Stimulated activated memory B cell treated with anti-CD40 and anti-IgM and Interleukin-4, amounts not matched to agents 10 μg/mL and 1 μg/mL and 100 μg/mL, for 72 hours (primary cell): ENCODE measurements at regions not wholly inside any gene's neighbourhood (a gene's known extent, or its start where the extent isn't known, plus 50 kb on each side); places are given as distances from the start of the nearest gene placed in this dataset.

Source experiments
- ATAC-seq: fragments of 150-1000 bp; cut with Tn5 transposase; 2 replicates; pipeline ENCODE4 v1.10.0; 2021
- H3K27ac Mint-ChIP-seq: one replicate; pipeline ENCODE4 v1.8.0; 2022; ENCODE audit warnings: mild to moderate bottlenecking, mixed read lengths
- H3K27me3 Mint-ChIP-seq: one replicate; pipeline ENCODE4 v1.8.0; 2022; ENCODE audit warnings: mixed read lengths
- H3K36me3 Mint-ChIP-seq: one replicate; pipeline ENCODE4 v1.8.0; 2022; ENCODE audit warnings: mixed read lengths
- H3K4me1 Mint-ChIP-seq: one replicate; pipeline ENCODE4 v1.8.0; 2022; ENCODE audit warnings: mixed read lengths
- H3K4me3 Mint-ChIP-seq: one replicate; pipeline ENCODE4 v1.8.0; 2022; ENCODE audit warnings: mild to moderate bottlenecking, moderate library complexity, mixed read lengths
- H3K9me3 Mint-ChIP-seq: one replicate; pipeline ENCODE4 v1.8.0; 2022; ENCODE audit warnings: mixed read lengths

GRCh38 chr2:48132271-48132625 is 182.2 kb upstream of the FOXN2 start:
- no peak overlapping the region for H3K27ac Mint-ChIP-seq
- H3K4me3 Mint-ChIP-seq, result no peak overlapping the region
- H3K9me3 Mint-ChIP-seq, result peaks cover 10% of the 10 kb centered on the region
- no peak for ATAC-seq
- no peaks in the 10 kb centered on the region for H3K36me3 Mint-ChIP-seq
- H3K27me3 Mint-ChIP-seq, result no peaks in the 10 kb centered on the region
- no peaks in the 10 kb centered on the region for H3K4me1 Mint-ChIP-seq

DNA sequence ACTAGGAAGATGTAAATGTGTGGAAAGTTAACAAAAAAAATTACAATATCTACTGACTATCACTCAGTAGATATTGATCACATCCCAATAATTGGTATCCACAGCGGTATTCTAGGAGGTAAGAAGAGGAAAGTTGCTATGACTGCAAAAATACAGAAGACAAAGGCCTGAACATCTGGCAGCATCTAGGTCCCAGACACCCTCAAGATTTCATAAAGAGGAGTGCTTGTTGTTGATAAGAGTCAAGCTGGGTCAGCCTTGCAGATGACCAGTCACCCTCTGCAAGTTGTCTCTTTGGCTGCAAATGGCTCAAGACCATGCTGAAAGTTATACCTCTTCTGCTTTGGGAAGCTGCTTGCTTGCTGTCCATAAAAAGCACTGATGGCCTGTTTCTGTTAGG is 179.8 kb upstream of the FOXN2 start:
- no peaks in the 10 kb centered on the region for H3K27me3 Mint-ChIP-seq
- no peak overlapping the region for H3K4me3 Mint-ChIP-seq
- H3K36me3 Mint-ChIP-seq, result no peaks in the 10 kb centered on the region
- no peaks in the 10 kb centered on the region for H3K4me1 Mint-ChIP-seq
- peaks cover 9% of the 10 kb centered on the region for H3K9me3 Mint-ChIP-seq
- H3K27ac Mint-ChIP-seq, result no peak overlapping the region
- ATAC-seq, result no peak

DNA sequence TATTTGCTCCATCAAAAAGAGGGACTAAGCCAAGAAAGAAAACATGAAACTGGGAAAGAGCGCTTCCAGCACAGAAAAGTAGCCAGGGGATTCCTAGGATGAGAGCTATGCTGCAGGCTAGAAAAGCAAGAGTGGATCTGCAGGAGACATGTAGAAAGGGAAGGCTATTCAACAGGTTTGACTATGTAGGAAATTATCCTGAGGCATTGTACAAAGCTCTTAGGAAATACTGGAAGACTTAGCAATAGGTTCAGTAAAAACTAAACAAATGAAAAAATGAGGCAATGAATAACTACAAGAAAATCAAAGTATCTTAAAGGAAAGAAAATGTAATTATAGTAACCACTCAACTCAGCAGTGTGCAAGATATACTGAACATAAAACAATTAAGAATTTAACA is 178.7 kb upstream of the FOXN2 start:
- Mint-ChIP-seq H3K36me3 (no peaks in the 10 kb centered on the region), H3K27me3 (no peaks in the 10 kb centered on the region), H3K27ac (no peak overlapping the region), H3K4me3 (no peak overlapping the region), H3K4me1 (no peaks in the 10 kb centered on the region), H3K9me3 (peaks cover 9% of the 10 kb centered on the region)
- ATAC-seq, result no peak

DNA sequence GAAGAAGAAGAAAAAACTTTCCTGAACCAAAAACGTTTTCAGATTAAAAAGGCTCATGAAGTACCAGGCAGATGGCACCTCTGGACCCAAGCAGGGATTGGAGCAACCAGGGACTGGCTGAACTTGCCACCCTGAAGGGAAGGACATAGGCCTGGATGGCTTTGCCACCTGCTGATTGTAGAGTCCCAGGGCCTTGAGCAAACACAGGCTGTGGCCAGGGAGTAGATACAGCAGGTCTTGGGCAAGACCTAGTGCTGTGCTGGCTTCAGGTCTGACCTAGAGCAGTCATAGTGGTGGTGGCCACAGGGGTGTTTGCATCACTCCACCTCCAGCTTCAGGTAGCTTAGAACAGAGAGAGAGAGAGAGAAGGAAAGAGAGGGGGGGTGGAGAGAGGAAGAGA is 176.7 kb upstream of the FOXN2 start:
- Mint-ChIP-seq H3K27me3 (no peaks in the 10 kb centered on the region), H3K9me3 (peaks cover 13% of the 10 kb centered on the region), H3K36me3 (no peaks in the 10 kb centered on the region), H3K4me3 (no peak overlapping the region), H3K27ac (no peak overlapping the region), H3K4me1 (peaks cover 5% of the 10 kb centered on the region)
- peak; percentile 27 for ATAC-seq

- no peaks in the 10 kb centered on the region for H3K27me3 Mint-ChIP-seq
- H3K36me3 Mint-ChIP-seq, result no peaks in the 10 kb centered on the region
- no peak overlapping the region for H3K4me3 Mint-ChIP-seq
- H3K9me3 Mint-ChIP-seq, result peaks cover 13% of the 10 kb centered on the region
- peaks cover 5% of the 10 kb centered on the region for H3K4me1 Mint-ChIP-seq
- ATAC-seq, result peak; percentile 47
- no peak overlapping the region for H3K27ac Mint-ChIP-seq
Measured at GRCh38 chr2:48138898-48139297, 175.6 kb upstream of the FOXN2 start.

DNA sequence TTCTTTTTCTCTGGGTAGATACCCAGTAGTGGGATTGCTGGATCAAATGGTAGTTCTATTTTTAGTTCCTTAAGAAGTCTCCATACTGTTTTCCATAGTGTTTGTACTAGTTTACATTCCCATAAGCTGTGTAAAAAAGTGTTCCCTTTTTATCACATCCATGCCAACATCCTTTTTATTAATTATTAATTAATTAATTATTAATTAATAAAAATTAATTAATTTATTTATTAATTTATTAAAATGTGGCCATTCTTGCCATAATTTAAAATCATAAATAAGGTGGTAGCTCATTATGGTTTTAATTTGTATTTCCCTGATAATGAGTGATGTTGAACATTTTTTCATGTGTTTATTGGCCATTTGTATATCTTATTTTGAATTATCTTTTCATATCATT is 173.9 kb upstream of the FOXN2 start:
- no peaks in the 10 kb centered on the region for H3K36me3 Mint-ChIP-seq
- H3K27me3 Mint-ChIP-seq, result no peaks in the 10 kb centered on the region
- no peak for ATAC-seq
- peaks cover 5% of the 10 kb centered on the region for H3K4me1 Mint-ChIP-seq
- H3K4me3 Mint-ChIP-seq, result no peak overlapping the region
- H3K9me3 Mint-ChIP-seq, result peaks cover 9% of the 10 kb centered on the region
- no peak overlapping the region for H3K27ac Mint-ChIP-seq

DNA sequence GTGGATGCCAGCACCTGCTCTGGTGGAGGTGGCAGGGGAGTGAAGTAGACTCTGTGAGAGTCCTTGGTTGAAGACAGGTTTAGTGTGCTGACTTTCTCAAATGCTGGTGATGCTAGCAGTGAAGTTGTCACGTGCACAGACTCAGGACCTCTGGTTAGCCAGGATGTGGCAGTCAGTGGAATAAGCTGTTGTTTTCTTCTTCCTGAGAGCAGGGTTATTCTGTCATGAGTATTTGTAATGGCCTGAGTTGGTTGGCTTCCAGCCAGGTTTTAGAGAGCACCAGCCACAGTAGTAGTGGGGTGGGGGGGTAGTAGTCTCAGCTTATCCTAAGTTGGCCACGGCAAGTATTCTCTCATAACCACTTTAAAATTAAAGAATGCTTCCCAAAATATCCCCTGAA is 169.7 kb upstream of the FOXN2 start:
- Mint-ChIP-seq H3K9me3 (peaks cover 3% of the 10 kb centered on the region), H3K27ac (no peak overlapping the region), H3K4me1 (peaks cover 5% of the 10 kb centered on the region), H3K4me3 (no peak overlapping the region), H3K27me3 (no peaks in the 10 kb centered on the region), H3K36me3 (no peaks in the 10 kb centered on the region)
- ATAC-seq, result no peak

- no peaks in the 10 kb centered on the region for H3K36me3 Mint-ChIP-seq
- ATAC-seq, result no peak
- H3K27ac Mint-ChIP-seq, result no peak overlapping the region
- peaks cover 3% of the 10 kb centered on the region for H3K9me3 Mint-ChIP-seq
- no peaks in the 10 kb centered on the region for H3K27me3 Mint-ChIP-seq
- peaks cover 5% of the 10 kb centered on the region for H3K4me1 Mint-ChIP-seq
- no peak overlapping the region for H3K4me3 Mint-ChIP-seq
Measured at GRCh38 chr2:48145845-48146452, 168.5 kb upstream of the FOXN2 start.

GRCh38 chr2:48146552-48146951 is 167.9 kb upstream of the FOXN2 start:
- Mint-ChIP-seq H3K4me3 (no peak overlapping the region), H3K36me3 (no peaks in the 10 kb centered on the region), H3K27me3 (no peaks in the 10 kb centered on the region), H3K27ac (no peak overlapping the region), H3K4me1 (peaks cover 5% of the 10 kb centered on the region), H3K9me3 (peaks cover 3% of the 10 kb centered on the region)
- no peak for ATAC-seq

DNA sequence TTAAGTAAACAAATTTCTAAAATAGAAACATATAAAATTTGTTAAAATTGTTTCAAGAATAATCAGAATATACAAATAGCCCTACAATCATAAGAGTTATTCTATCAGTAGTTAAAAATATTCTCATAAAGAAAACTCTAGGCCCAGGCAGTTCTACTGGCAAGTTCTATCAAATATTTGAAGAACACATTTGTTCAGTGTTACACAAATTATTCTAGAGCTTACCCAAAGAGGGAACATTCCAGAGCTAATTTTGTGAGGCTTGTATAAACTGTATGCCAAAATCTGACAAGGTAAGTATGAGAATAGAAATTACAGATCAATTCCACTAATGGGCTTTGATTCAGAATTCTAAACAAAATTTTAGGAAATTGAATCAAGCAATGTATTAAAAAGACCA is 166.8 kb upstream of the FOXN2 start:
- no peak overlapping the region for H3K27ac Mint-ChIP-seq
- H3K36me3 Mint-ChIP-seq, result no peaks in the 10 kb centered on the region
- no peaks in the 10 kb centered on the region for H3K27me3 Mint-ChIP-seq
- H3K9me3 Mint-ChIP-seq, result no peaks in the 10 kb centered on the region
- no peaks in the 10 kb centered on the region for H3K4me1 Mint-ChIP-seq
- H3K4me3 Mint-ChIP-seq, result no peak overlapping the region
- ATAC-seq, result no peak

GRCh38 chr2:48148841-48149430 is 165.5 kb upstream of the FOXN2 start:
- H3K27me3 Mint-ChIP-seq, result no peaks in the 10 kb centered on the region
- H3K36me3 Mint-ChIP-seq, result no peaks in the 10 kb centered on the region
- no peak overlapping the region for H3K4me3 Mint-ChIP-seq
- H3K4me1 Mint-ChIP-seq, result no peaks in the 10 kb centered on the region
- H3K27ac Mint-ChIP-seq, result no peak overlapping the region
- ATAC-seq, result no peak
- H3K9me3 Mint-ChIP-seq, result no peaks in the 10 kb centered on the region

DNA sequence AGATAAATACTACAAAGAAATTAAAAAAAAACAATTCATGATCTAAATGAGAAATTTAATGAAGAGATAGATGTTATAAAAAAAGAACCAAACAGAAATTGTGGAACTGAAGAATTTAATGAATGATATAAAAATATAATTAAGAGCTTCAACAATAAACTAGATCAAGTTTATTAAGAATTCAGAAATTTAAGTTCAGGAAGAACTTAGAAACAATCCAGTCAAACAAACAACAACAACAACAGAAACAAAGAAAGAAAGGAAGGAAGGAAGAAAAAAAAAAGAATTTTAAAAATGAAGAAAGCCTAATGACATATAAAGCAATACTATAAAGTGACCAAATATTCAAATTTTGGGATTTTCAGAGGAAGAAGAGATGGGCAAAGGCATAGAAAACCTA is 157.3 kb upstream of the FOXN2 start:
- Mint-ChIP-seq H3K27me3 (peaks cover 21% of the 10 kb centered on the region), H3K27ac (no peak overlapping the region), H3K9me3 (peaks cover 26% of the 10 kb centered on the region), H3K4me1 (no peaks in the 10 kb centered on the region), H3K36me3 (peaks cover 17% of the 10 kb centered on the region), H3K4me3 (no peak overlapping the region)
- no peak for ATAC-seq

DNA sequence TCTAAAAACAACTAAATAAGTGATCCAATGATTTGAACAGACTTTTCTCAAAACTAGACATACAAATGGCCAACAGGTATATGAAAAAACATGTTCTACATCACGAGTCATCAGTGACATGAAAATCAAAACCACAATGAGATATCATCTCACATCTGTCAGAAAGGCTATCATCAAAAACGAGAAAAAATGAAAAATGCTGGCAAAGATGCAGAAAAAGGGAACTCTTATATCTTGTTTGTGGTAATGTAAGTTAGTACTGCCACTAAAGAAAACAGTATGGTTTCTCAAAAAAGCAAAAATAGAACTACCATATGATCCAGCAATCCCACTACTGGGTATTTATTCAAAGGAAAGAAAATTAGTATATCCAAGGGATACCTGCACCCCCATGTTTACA is 152.9 kb upstream of the FOXN2 start:
- peaks cover 23% of the 10 kb centered on the region for H3K9me3 Mint-ChIP-seq
- no peak overlapping the region for H3K27ac Mint-ChIP-seq
- peaks cover 9% of the 10 kb centered on the region for H3K36me3 Mint-ChIP-seq
- no peak overlapping the region for H3K4me3 Mint-ChIP-seq
- H3K27me3 Mint-ChIP-seq, result peaks cover 10% of the 10 kb centered on the region
- ATAC-seq, result no peak
- no peaks in the 10 kb centered on the region for H3K4me1 Mint-ChIP-seq

DNA sequence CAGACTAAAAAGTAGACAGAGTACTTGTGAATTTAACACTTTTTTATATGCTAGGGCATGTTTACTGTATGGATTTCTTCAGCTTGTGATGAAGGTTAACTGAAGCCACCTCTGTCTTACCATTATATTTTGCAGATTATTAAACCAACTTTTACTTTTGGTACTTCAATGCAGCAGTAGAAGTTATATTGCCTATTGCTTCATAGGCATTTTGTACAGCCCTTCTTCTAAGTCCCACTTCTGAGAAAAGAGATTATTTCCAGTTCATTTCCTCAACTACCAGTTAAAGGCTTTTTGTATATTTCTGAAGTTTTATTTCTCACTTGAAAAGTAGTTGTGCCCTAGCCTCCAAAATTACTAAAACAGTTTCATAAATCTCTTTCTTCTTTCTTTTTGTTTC is 151.7 kb upstream of the FOXN2 start:
- Mint-ChIP-seq H3K4me1 (no peaks in the 10 kb centered on the region), H3K27me3 (no peaks in the 10 kb centered on the region), H3K9me3 (peaks cover 20% of the 10 kb centered on the region), H3K4me3 (no peak overlapping the region), H3K36me3 (no peaks in the 10 kb centered on the region), H3K27ac (no peak overlapping the region)
- no peak for ATAC-seq

GRCh38 chr2:48165070-48165753 is 149.3 kb upstream of the FOXN2 start:
- no peaks in the 10 kb centered on the region for H3K36me3 Mint-ChIP-seq
- no peaks in the 10 kb centered on the region for H3K4me1 Mint-ChIP-seq
- no peak overlapping the region for H3K27ac Mint-ChIP-seq
- ATAC-seq, result no peak
- H3K27me3 Mint-ChIP-seq, result no peaks in the 10 kb centered on the region
- H3K4me3 Mint-ChIP-seq, result no peak overlapping the region
- peaks cover 8% of the 10 kb centered on the region for H3K9me3 Mint-ChIP-seq

GRCh38 chr2:48169141-48169592 is 145.3 kb upstream of the FOXN2 start:
- H3K4me3 Mint-ChIP-seq, result no peak overlapping the region
- H3K9me3 Mint-ChIP-seq, result peaks cover 6% of the 10 kb centered on the region
- H3K36me3 Mint-ChIP-seq, result no peaks in the 10 kb centered on the region
- ATAC-seq, result no peak
- no peaks in the 10 kb centered on the region for H3K27me3 Mint-ChIP-seq
- no peaks in the 10 kb centered on the region for H3K4me1 Mint-ChIP-seq
- H3K27ac Mint-ChIP-seq, result no peak overlapping the region
